ENCODE measurements at regions not wholly inside any gene's neighbourhood (a gene's known extent, or its start where the extent isn't known, plus 50 kb on each side); places are given as distances from the start of the nearest gene placed in this dataset.

DNA sequence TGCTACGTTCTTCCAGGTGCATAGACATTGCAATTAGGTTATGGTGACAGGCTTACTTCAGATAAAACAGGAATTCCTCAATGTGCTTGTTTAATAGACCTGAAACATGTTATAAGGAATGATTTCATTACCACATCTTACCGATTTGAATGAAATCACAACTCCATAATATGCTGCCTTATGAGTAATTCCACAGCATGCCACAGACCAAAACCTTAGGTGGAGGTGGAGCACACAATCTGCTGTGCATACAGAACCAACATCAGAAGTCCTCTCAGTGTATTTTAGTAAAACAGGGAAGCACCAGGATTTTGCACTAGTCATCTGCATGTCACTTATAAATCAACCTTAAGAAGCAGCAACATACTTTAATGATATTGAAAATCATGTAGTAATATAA lies 148.9 kb upstream of the TSHZ2 start:
- Histone ChIP-seq H3K36me3 (no peaks in the 10 kb centered on the region), H3K9me3 (peaks cover 0 to 6% (median 1%) of the 10 kb centered on the region in 4 donors), H3K27me3 (no peaks in the 10 kb centered on the region), H3K4me3 (no peak overlapping the region), H3K27ac (no peak overlapping the region), H3K4me1 (no peaks in the 10 kb centered on the region)
- 78% methylated on average over 2 of the region's 2 CpGs for WGBS, 2 donors
- DNase-seq (ENCODE audit: low spot score in 2 of 2) = no peak
- TF ChIP-seq, protein P1, sequence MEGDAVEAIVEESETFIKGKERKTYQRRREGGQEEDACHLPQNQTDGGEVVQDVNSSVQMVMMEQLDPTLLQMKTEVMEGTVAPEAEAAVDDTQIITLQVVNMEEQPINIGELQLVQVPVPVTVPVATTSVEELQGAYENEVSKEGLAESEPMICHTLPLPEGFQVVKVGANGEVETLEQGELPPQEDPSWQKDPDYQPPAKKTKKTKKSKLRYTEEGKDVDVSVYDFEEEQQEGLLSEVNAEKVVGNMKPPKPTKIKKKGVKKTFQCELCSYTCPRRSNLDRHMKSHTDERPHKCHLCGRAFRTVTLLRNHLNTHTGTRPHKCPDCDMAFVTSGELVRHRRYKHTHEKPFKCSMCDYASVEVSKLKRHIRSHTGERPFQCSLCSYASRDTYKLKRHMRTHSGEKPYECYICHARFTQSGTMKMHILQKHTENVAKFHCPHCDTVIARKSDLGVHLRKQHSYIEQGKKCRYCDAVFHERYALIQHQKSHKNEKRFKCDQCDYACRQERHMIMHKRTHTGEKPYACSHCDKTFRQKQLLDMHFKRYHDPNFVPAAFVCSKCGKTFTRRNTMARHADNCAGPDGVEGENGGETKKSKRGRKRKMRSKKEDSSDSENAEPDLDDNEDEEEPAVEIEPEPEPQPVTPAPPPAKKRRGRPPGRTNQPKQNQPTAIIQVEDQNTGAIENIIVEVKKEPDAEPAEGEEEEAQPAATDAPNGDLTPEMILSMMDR (IDR thresholded peaks at IDR 0.05) = no peak
- no peak for TF ChIP-seq POLR2A (IDR thresholded peaks at IDR 0.05)
- no peak for TF ChIP-seq EP300 (IDR thresholded peaks at IDR 0.05)

DNA sequence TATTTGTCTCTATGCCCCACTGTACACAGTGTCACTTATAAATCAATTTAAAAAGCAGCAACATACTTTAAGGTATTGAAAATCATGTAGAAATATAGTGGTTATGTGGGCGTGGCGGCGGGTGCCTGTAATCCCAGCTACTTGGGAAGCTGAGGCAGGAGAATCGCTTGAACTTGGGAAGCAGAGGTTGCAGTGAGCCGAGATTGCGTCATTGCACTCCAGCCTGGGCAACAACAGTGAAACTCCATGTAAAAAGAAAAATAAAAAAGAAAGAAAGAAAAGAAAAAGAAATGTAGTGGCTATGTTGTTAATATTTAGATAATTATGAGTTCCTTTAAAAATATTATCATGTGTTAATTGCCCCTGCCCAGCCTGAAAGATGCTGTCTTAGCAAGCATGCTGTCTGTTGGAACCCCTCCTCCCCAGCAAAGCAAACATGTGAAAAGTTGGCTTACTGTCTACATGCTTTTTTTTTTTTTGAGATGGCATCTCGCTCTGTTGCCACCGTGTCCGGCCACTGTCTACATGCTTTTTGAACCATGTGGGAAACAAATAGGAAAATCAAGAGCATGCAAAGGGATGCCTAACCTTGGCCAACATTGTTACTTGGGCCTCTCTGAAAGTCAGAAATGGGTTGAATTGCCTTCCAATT lies 151.4 kb upstream of the TSHZ2 start:
- TF ChIP-seq, protein P1 (IDR thresholded peaks at IDR 0.05) = no peak
- TF ChIP-seq EP300 (IDR thresholded peaks at IDR 0.05) (no peak), POLR2A (IDR thresholded peaks at IDR 0.05) (no peak)
- 93 to 96% methylated on average over 9 of the region's 9 CpGs for WGBS, 2 donors
- Histone ChIP-seq H3K36me3 (no peaks in the 10 kb centered on the region), H3K9me3 (no peaks in the 10 kb centered on the region), H3K27ac (no peak overlapping the region), H3K27me3 (no peaks in the 10 kb centered on the region), H3K4me1 (no peaks in the 10 kb centered on the region), H3K4me3 (no peak overlapping the region)
- DNase-seq (ENCODE audit: low spot score in 2 of 2) = no peak

DNA sequence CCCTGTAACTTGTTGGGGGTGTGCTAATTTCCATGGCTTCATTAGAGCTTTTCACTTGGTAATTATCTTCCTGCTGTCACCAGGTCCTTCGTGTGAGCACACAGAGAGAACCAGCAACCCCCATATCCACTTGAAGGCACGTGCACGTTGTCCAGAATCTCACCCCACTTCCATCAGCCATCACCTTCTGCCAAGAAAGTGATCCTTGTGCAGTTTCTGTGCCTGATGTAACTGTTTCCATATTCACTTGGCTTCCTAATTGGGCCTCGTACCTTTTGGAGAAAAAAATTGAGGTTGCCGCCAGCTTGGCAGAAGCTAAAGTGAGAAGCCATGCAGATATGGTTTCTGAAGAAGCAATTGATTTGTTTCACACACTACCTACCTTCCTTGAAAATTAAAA lies 153.7 kb upstream of the TSHZ2 start:
- H3K36me3 ChIP-seq = no peaks in the 10 kb centered on the region
- H3K27me3 ChIP-seq = no peaks in the 10 kb centered on the region
- no peak overlapping the region for H3K4me3 ChIP-seq
- H3K4me1 ChIP-seq = no peaks in the 10 kb centered on the region
- TF ChIP-seq, protein P1 (IDR thresholded peaks at IDR 0.05) = no peak
- no peak for TF ChIP-seq EP300 (IDR thresholded peaks at IDR 0.05)
- no peak for TF ChIP-seq POLR2A (IDR thresholded peaks at IDR 0.05)
- H3K9me3 ChIP-seq = no peaks in the 10 kb centered on the region
- DNase-seq (ENCODE audit: low spot score in 2 of 2) = no peak
- WGBS, 2 donors = 83 to 88% methylated on average over 5 of the region's 5 CpGs
- H3K27ac ChIP-seq = no peak overlapping the region

DNA sequence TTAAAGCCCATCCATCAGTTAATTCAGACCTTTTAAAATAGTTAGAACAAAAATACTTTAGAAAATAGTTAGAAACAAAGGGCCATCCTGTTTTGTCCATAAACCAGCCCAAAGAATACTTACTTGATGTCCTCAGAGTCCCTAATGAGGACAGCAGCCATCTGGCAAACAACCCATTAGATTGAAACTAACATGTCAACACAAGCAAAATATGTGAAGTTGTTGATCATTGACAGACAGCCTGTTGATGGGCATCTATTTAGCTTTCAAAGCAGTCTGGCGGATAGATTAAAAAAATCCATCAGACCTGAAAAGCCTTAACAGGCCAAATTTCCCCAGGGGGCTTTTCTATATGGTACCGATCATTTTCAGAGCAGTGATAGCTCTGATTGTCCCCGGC lies 154.2 kb upstream of the TSHZ2 start:
- TF ChIP-seq POLR2A (IDR thresholded peaks at IDR 0.05) (no peak), EP300 (IDR thresholded peaks at IDR 0.05) (no peak)
- TF ChIP-seq, protein P1 (IDR thresholded peaks at IDR 0.05) = no peak
- H3K27me3 ChIP-seq = no peaks in the 10 kb centered on the region
- no peaks in the 10 kb centered on the region for H3K9me3 ChIP-seq
- no peaks in the 10 kb centered on the region for H3K4me1 ChIP-seq
- no peak overlapping the region for H3K27ac ChIP-seq
- DNase-seq (ENCODE audit: low spot score in 2 of 2) = no peak
- WGBS, 2 donors = 61 to 94% methylated on average over 3 of the region's 3 CpGs
- H3K4me3 ChIP-seq = no peak overlapping the region
- no peaks in the 10 kb centered on the region for H3K36me3 ChIP-seq

DNA sequence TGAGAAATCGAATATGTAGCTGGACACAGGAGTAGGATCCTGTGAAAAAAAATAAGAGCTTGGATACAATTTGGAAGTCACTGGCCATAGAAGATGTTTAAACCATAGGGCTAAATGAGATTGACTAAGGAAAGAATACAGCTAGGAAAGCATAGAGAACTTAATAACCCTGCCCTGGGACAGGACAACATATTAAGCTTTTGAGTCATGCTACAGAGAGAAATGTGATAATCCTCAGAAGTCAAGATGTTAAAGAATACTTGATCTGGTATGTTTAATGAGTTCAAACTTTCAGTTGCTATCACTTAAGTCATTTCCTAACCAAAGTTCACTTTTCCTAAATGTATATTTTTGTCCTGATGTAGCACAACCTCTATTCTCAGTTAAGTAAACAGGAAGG lies 154.6 kb upstream of the TSHZ2 start:
- H3K36me3 ChIP-seq = no peaks in the 10 kb centered on the region
- H3K9me3 ChIP-seq = no peaks in the 10 kb centered on the region
- TF ChIP-seq, protein P1 (IDR thresholded peaks at IDR 0.05) = no peak
- TF ChIP-seq POLR2A (IDR thresholded peaks at IDR 0.05) (no peak), EP300 (IDR thresholded peaks at IDR 0.05) (no peak)
- WGBS, 2 donors = 65 to 75% methylated on average over 1 of the region's 1 CpG
- no peak overlapping the region for H3K4me3 ChIP-seq
- H3K4me1 ChIP-seq = no peaks in the 10 kb centered on the region
- no peak for DNase-seq (ENCODE audit: low spot score in 2 of 2)
- H3K27ac ChIP-seq = no peak overlapping the region
- no peaks in the 10 kb centered on the region for H3K27me3 ChIP-seq

Measured in tibial nerve (tissue), 4 donors.